Ishikawa (cell line): ENCODE measurements at regions not wholly inside any gene's neighbourhood (a gene's known extent, or its start where the extent isn't known, plus 50 kb on each side); places are given as distances from the start of the nearest gene placed in this dataset.

ENCODE experiments used
- CEBPB ChIP-seq: IDR thresholded peaks from 2 replicates; pipeline ENCODE4 v1.6.1; 2012
- CREB1 ChIP-seq: IDR thresholded peaks from 2 replicates; pipeline ENCODE4 v1.6.1; 2012; ENCODE audit warnings: low read depth
- EGR1 ChIP-seq: IDR thresholded peaks from 2 replicates; pipeline ENCODE4 v1.6.1; 2012
- EP300 ChIP-seq: IDR thresholded peaks from 2 replicates; pipeline ENCODE4 v1.6.1; 2012; ENCODE audit warnings: borderline replicate concordance
- FOXM1 ChIP-seq: IDR thresholded peaks from 2 replicates; pipeline ENCODE4 v1.6.1; 2012; ENCODE audit warnings: low read depth, borderline replicate concordance
- MAX ChIP-seq: IDR thresholded peaks from 2 replicates; pipeline ENCODE4 v1.6.1; 2012
- NFIC ChIP-seq: IDR thresholded peaks from 2 replicates; pipeline ENCODE4 v1.6.1; 2012
- RAD21 ChIP-seq: IDR thresholded peaks from 2 replicates; pipeline ENCODE4 v1.6.1; 2012; ENCODE audit warnings: low read depth
- REST ChIP-seq: IDR thresholded peaks from 2 replicates; pipeline ENCODE4 v1.6.1; 2012; ENCODE audit warnings: low read depth, mild to moderate bottlenecking
- TAF1 ChIP-seq: IDR thresholded peaks from 2 replicates; pipeline ENCODE4 v1.6.1; 2012; ENCODE audit warnings: low read depth, mild to moderate bottlenecking
- TCF12 ChIP-seq: IDR thresholded peaks from 2 replicates; pipeline ENCODE4 v1.6.1; 2012; ENCODE audit warnings: low read depth
- TEAD4 ChIP-seq: IDR thresholded peaks from 2 replicates; pipeline ENCODE4 v1.6.1; 2012
- YY1 ChIP-seq: IDR thresholded peaks from 2 replicates; pipeline ENCODE4 v1.6.1; 2012; ENCODE audit warnings: low read depth
- ZBTB7A ChIP-seq: IDR thresholded peaks from 2 replicates; pipeline ENCODE4 v1.6.1; 2012; ENCODE audit warnings: low read depth
- TF ChIP-seq, protein P1 (sequence below): IDR thresholded peaks from 2 replicates; pipeline ENCODE4 v1.6.1; 2012

GRCh38 chr4:53712408-53713020, 121.2 kb upstream of the LNX1 start:
- TF ChIP-seq REST: no peak
- no peak for TF ChIP-seq MAX
- TF ChIP-seq RAD21: no peak
- TF ChIP-seq YY1: no peak
- no peak for TF ChIP-seq FOXM1
- no peak for TF ChIP-seq ZBTB7A
- no peak for TF ChIP-seq EP300
- TF ChIP-seq NFIC: no peak
- TF ChIP-seq, protein P1, sequence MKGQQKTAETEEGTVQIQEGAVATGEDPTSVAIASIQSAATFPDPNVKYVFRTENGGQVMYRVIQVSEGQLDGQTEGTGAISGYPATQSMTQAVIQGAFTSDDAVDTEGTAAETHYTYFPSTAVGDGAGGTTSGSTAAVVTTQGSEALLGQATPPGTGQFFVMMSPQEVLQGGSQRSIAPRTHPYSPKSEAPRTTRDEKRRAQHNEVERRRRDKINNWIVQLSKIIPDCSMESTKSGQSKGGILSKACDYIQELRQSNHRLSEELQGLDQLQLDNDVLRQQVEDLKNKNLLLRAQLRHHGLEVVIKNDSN: no peak
- no peak for TF ChIP-seq CEBPB
- no peak for TF ChIP-seq EGR1
- no peak for TF ChIP-seq TAF1
- no peak for TF ChIP-seq TCF12
- no peak for TF ChIP-seq TEAD4
- no peak for TF ChIP-seq CREB1

DNA sequence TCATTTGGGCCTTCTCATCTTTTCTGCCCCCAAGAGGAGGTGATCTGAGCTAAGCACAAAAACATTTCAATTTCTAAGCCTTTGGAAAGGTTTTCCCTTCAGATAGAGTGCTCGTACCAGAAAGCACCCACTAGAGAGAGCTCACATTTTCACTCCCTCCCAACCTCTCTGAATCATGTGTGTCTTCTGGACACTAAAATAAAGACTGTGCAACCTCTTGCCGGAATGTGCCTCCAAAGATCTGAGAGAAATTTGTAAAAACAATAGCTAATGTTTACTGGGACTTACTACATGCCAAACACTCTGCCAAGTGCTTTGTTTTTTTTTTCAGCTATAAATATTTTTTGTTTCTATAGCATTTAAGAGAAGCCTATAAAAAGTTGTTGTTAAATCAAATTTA, 120.6 kb upstream of the LNX1 start:
- TF ChIP-seq TEAD4: no peak
- TF ChIP-seq YY1: no peak
- no peak for TF ChIP-seq NFIC
- no peak for TF ChIP-seq MAX
- TF ChIP-seq, protein P1: no peak
- no peak for TF ChIP-seq TAF1
- TF ChIP-seq FOXM1: no peak
- TF ChIP-seq EGR1: no peak
- TF ChIP-seq ZBTB7A: no peak
- TF ChIP-seq CREB1: no peak

- no peak for TF ChIP-seq CEBPB
- no peak for TF ChIP-seq TAF1
- no peak for TF ChIP-seq ZBTB7A
- no peak for TF ChIP-seq YY1
- no peak for TF ChIP-seq FOXM1
- TF ChIP-seq NFIC: no peak
- no peak for TF ChIP-seq EGR1
- TF ChIP-seq, protein P1: no peak
- TF ChIP-seq CREB1: no peak
- TF ChIP-seq TEAD4: no peak
- TF ChIP-seq REST: no peak
- no peak for TF ChIP-seq TCF12
- no peak for TF ChIP-seq MAX
- TF ChIP-seq EP300: no peak
- TF ChIP-seq RAD21: no peak
Observed at GRCh38 chr4:53709693-53710092, 118.4 kb upstream of the LNX1 start.

- no peak for TF ChIP-seq MAX
- TF ChIP-seq ZBTB7A: no peak
- no peak for TF ChIP-seq FOXM1
- no peak for TF ChIP-seq CREB1
- no peak for TF ChIP-seq EGR1
- TF ChIP-seq TAF1: no peak
- TF ChIP-seq, protein P1: no peak
- TF ChIP-seq TCF12: no peak
- TF ChIP-seq REST: no peak
- TF ChIP-seq YY1: no peak
- TF ChIP-seq CEBPB: no peak
- no peak for TF ChIP-seq EP300
- no peak for TF ChIP-seq NFIC
Observed at GRCh38 chr4:53707491-53707890, 116.2 kb upstream of the LNX1 start.
